Type B pancreatic cell (in vitro differentiated cells): ENCODE measurements at regions not wholly inside any gene's neighbourhood (a gene's known extent, or its start where the extent isn't known, plus 50 kb on each side); places are given as distances from the start of the nearest gene placed in this dataset.

ENCODE experiments used
- DNase-seq: peaks from one replicate; pipeline ENCODE4 v3.0.0; 2021; ENCODE audit warnings: mixed read lengths; ENCODE audit not compliant: unreplicated experiment; ENCODE audit errors: extremely low spot score
- H3K27ac Mint-ChIP-seq: 2 replicates; pipeline ENCODE4 v1.8.0; 2021; ENCODE audit warnings: mild to moderate bottlenecking, mixed read lengths
- H3K27me3 Mint-ChIP-seq: 2 replicates; pipeline ENCODE4 v1.8.0; 2021; ENCODE audit warnings: mixed read lengths
- H3K36me3 Mint-ChIP-seq: 2 replicates; pipeline ENCODE4 v1.8.0; 2021; ENCODE audit warnings: mixed read lengths
- H3K4me1 Mint-ChIP-seq: one replicate; pipeline ENCODE4 v1.8.0; 2021; ENCODE audit warnings: mixed read lengths; ENCODE audit not compliant: unreplicated experiment
- H3K4me3 Mint-ChIP-seq: 2 replicates; pipeline ENCODE4 v1.8.0; 2021; ENCODE audit warnings: mild to moderate bottlenecking, mixed read lengths
- H3K9me3 Mint-ChIP-seq: 2 replicates; pipeline ENCODE4 v1.8.0; 2021; ENCODE audit warnings: mixed read lengths
- TF ChIP-seq, protein P1 (sequence below): fragments of 200-600 bp; sonication (generic); conservative IDR thresholded peaks from 2 replicates; pipeline ENCODE4 v1.5.0; 2021; ENCODE audit warnings: antibody characterized with exemption, mild to moderate bottlenecking

DNA sequence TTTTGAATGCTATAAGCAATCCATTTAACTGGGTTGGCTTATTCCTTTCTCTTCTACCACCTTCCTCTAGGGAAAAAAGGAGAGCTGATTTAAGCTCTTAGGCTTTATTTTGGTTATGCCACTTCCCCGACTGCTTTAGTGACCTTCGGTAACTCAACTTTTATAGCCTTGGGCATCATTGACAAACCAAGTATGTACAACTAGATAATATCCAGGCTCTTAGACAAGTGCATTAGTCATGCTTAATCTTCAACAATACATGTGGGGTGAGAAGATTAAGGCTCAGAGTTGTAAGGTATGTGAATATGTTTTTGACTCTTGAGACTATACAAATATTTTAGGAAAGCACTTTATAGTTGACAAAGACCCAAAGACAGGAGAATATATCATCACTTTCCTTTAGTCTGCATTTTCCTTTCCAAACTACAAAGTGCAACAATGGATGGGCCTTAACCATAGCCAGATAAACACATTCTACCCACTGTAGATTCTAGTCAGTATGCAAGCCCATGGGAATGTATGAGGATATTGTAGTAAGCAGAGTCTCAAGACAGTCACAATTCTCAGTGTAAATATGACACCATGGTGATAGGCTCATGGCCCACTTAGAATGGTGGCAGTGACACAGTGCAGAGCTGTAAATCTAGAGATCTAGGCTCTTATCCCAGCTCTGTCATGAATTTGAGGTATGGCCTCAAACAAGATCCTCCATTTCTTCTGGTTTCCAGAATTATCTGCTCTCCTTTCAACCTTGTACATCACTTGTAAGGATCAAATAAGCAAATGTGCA is 1117.3 kb downstream of the SORCS3 start:
- Mint-ChIP-seq H3K9me3 (no peaks in the 10 kb centered on the region), H3K4me1 (peaks cover 6% of the 10 kb centered on the region), H3K27ac (no peak overlapping the region), H3K4me3 (no peak overlapping the region), H3K36me3 (no peaks in the 10 kb centered on the region), H3K27me3 (peaks cover 6% of the 10 kb centered on the region)
- TF ChIP-seq, protein P1, sequence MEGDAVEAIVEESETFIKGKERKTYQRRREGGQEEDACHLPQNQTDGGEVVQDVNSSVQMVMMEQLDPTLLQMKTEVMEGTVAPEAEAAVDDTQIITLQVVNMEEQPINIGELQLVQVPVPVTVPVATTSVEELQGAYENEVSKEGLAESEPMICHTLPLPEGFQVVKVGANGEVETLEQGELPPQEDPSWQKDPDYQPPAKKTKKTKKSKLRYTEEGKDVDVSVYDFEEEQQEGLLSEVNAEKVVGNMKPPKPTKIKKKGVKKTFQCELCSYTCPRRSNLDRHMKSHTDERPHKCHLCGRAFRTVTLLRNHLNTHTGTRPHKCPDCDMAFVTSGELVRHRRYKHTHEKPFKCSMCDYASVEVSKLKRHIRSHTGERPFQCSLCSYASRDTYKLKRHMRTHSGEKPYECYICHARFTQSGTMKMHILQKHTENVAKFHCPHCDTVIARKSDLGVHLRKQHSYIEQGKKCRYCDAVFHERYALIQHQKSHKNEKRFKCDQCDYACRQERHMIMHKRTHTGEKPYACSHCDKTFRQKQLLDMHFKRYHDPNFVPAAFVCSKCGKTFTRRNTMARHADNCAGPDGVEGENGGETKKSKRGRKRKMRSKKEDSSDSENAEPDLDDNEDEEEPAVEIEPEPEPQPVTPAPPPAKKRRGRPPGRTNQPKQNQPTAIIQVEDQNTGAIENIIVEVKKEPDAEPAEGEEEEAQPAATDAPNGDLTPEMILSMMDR: no peak
- DNase-seq: no peak

DNA sequence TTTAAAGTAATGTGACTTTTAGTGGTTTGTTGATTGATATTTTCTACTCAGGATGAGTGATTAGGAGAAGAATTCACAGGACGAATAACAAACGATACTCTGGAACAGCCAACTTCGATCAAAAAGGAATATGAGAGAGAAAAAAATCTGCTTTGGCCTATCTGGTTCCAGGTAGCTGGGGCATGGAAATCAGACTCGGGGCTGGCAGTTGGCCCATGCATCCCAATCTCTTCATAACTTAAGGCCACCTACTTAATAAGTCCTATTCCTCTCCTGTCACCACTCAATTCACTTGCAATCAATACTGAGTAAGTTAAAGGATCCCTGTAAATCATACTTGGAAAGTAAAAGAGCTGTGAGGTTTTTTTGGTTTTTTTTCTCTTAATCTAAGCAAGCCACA is 1116.2 kb downstream of the SORCS3 start:
- Mint-ChIP-seq H3K36me3 (no peaks in the 10 kb centered on the region), H3K4me3 (no peak overlapping the region), H3K4me1 (peaks cover 6% of the 10 kb centered on the region), H3K27me3 (peaks cover 5% of the 10 kb centered on the region), H3K27ac (no peak overlapping the region), H3K9me3 (no peaks in the 10 kb centered on the region)
- DNase-seq: no peak
- TF ChIP-seq, protein P1: no peak

DNA sequence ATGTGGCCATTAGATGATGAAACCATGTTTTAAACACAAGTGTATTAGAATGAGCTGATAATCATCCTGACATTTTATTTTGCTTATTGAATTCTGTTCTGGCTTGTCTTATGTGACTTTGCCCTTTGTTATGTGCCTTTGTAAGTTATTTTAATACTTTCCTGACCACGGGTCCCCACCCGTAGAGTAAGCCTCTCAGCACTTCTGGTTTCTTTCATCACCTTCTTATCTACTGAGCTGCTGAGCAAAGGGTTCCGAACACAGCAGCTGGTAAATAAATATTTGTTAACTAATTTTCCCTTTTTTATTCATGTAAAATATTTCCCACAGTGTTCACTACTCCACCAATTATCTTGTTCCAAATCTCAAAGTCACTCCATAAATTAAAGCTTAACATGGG is 1115.3 kb downstream of the SORCS3 start:
- no peak overlapping the region for H3K4me3 Mint-ChIP-seq
- peaks cover 3% of the 10 kb centered on the region for H3K4me1 Mint-ChIP-seq
- H3K36me3 Mint-ChIP-seq: no peaks in the 10 kb centered on the region
- peaks cover 3% of the 10 kb centered on the region for H3K27me3 Mint-ChIP-seq
- no peak for DNase-seq
- no peaks in the 10 kb centered on the region for H3K9me3 Mint-ChIP-seq
- no peak overlapping the region for H3K27ac Mint-ChIP-seq
- TF ChIP-seq, protein P1: no peak

DNA sequence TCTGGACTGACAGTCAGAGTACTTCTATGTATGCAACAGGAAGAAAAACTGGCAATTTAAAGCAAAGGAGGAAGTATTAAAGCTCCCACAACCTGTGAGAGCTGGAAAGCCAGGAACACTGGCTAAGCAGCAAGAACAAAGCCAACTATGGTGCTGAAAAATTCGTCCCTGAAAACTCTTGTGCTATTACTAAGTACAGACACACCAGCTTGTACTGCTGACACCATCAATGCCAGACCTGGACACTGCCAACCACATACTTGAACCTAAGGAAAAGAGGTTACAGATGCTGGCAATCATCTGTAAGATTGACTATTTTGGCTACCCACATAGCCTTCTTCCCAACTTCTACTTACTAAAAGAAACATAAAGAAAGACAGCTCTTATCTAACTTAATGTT is 1110.6 kb downstream of the SORCS3 start:
- Mint-ChIP-seq H3K4me1 (no peaks in the 10 kb centered on the region), H3K27me3 (no peaks in the 10 kb centered on the region), H3K27ac (no peak overlapping the region), H3K4me3 (no peak overlapping the region), H3K9me3 (no peaks in the 10 kb centered on the region), H3K36me3 (no peaks in the 10 kb centered on the region)
- no peak for DNase-seq
- TF ChIP-seq, protein P1: no peak

DNA sequence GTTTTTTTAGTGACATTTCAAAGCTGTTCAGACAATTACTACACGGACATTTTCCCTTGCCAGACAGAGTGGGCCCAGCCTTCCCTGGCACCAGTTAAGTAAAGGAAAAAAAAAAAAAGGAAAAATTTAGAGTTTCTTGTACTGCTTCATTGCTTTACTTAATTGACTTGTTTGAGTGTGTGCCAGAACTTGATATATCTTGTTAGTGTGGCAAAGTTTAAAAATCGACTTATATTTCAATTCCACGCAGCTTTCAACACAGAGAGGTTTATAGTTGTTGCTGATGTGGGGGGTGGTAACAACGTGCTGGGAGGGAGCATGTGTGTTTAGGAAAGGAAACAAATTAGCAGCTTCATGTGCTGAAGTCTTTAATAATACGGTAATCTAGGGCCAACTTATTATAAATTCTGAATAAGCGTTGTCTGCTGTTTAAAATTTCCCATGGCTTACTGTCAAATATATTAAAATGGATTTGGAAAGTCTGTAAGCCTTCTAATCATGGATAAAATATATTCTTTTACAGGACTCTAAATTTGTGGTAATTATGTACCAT is 1104.6 kb downstream of the SORCS3 start:
- no peak overlapping the region for H3K4me3 Mint-ChIP-seq
- H3K4me1 Mint-ChIP-seq: no peaks in the 10 kb centered on the region
- no peak overlapping the region for H3K27ac Mint-ChIP-seq
- no peaks in the 10 kb centered on the region for H3K27me3 Mint-ChIP-seq
- H3K9me3 Mint-ChIP-seq: no peaks in the 10 kb centered on the region
- no peaks in the 10 kb centered on the region for H3K36me3 Mint-ChIP-seq
- TF ChIP-seq, protein P1: no peak
- DNase-seq: no peak
